NOMO-1 treated with DMSO at 0.1 percent for 48 hours (cell line): ENCODE measurements at regions not wholly inside any gene's neighbourhood (a gene's known extent, or its start where the extent isn't known, plus 50 kb on each side); places are given as distances from the start of the nearest gene placed in this dataset.
"Not testable (repeated sequence)": the region's sequence is repeated elsewhere in the genome, so short reads cannot be mapped to it uniquely, and the experiment has no call there.

Experiments used
- DNase-seq: peaks from one replicate; lab custom pipeline; 2025; ENCODE audit not compliant: unreplicated experiment; lab: John Stamatoyannopoulos, UW

- DNase-seq, result no peak
These were observed 111.7 kb downstream of the FAM50B start for GRCh38 chr6:3960754-3961361.

GRCh38 chr6:3961581-3962215 is 112.5 kb downstream of the FAM50B start:
- no peak for DNase-seq

- no peak for DNase-seq
These were observed 113.4 kb downstream of the FAM50B start for GRCh38 chr6:3962291-3963280.

- DNase-seq, result no peak
These were observed 114.3 kb downstream of the FAM50B start for GRCh38 chr6:3963426-3963825.

GRCh38 chr6:3965071-3965718 is 113.7 kb downstream of the FAM217A start:
- no peak for DNase-seq

- DNase-seq, result no peak
These were observed 112.5 kb downstream of the FAM217A start for GRCh38 chr6:3966426-3966825.

GRCh38 chr6:3970097-3970496 is 108.8 kb downstream of the FAM217A start:
- no peak for DNase-seq

GRCh38 chr6:3973152-3973551 is 105.8 kb downstream of the FAM217A start:
- DNase-seq, result not testable (repeated sequence)

- DNase-seq, result peak; percentile 8
These were observed 100.8 kb downstream of the FAM217A start for GRCh38 chr6:3977875-3978711.

GRCh38 chr6:3978966-3979365 is 100.0 kb downstream of the FAM217A start:
- not testable (repeated sequence) for DNase-seq

GRCh38 chr6:3981917-3982316 is 97.0 kb downstream of the FAM217A start:
- DNase-seq, result no peak

- DNase-seq, result no peak
These were observed 95.2 kb downstream of the FAM217A start for GRCh38 chr6:3983778-3984177.

- no peak for DNase-seq
These were observed 94.4 kb downstream of the FAM217A start for GRCh38 chr6:3984494-3984893.

- no peak for DNase-seq
These were observed 92.7 kb downstream of the FAM217A start for GRCh38 chr6:3986241-3986640.

- DNase-seq, result no peak
These were observed 91.9 kb downstream of the FAM217A start for GRCh38 chr6:3987053-3987452.

- DNase-seq, result no peak
These were observed 91.4 kb downstream of the FAM217A start for GRCh38 chr6:3987576-3987975.

GRCh38 chr6:3990692-3991491 is 88.0 kb downstream of the FAM217A start:
- DNase-seq, result peak; percentile 45

- no peak for DNase-seq
These were observed 87.0 kb downstream of the FAM217A start for GRCh38 chr6:3991941-3992340.

- DNase-seq, result no peak
These were observed 82.6 kb downstream of the FAM217A start for GRCh38 chr6:3996349-3996748.
